ENCODE measurements at regions not wholly inside any gene's neighbourhood (a gene's known extent, or its start where the extent isn't known, plus 50 kb on each side); places are given as distances from the start of the nearest gene placed in this dataset.

DNA sequence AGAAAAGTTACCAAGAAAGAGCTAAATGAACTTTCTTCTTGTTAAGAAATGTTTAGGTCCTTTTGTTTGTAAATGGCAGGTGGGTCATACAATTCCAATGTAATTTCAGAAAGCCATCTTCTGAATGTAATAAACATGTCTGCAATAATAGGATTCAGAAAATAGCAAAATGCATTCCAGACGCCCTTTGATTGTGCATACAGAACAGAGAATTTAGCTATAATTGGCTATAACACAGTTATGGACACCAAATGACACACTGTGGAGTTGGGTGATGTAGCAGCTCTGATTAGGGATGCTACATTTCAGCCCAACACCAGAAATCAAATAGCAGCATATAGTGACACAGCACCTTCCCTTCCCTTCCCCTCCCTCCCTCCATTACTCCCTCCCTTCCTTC lies 240.8 kb downstream of the SNX10 start:
- TF ChIP-seq CTCF (IDR thresholded peaks at IDR 0.05) = no peak
- no peak for TF ChIP-seq POLR2A (IDR thresholded peaks at IDR 0.05)

Data from esophagus squamous epithelium (tissue), 4 donors.